Endothelial cell of umbilical vein (primary cell): ENCODE measurements at regions not wholly inside any gene's neighbourhood (a gene's known extent, or its start where the extent isn't known, plus 50 kb on each side); places are given as distances from the start of the nearest gene placed in this dataset.

ENCODE experiments used
- POLR2AphosphoS5 ChIP-seq: IDR thresholded peaks from 2 replicates; pipeline ENCODE4 v1.6.1; 2012; ENCODE audit warnings: low read depth, mild to moderate bottlenecking, control low read depth, low read length, moderate library complexity; ENCODE audit not compliant: insufficient read depth
- TF ChIP-seq, protein P1 (sequence below), 2 donors: IDR thresholded peaks; 1 replicate in 1 of 2; 2 replicates in 1 of 2; pipeline ENCODE4 v1.5.1; 2011; ENCODE audit warnings: low read length in 2 of 2, mild to moderate bottlenecking in 2 of 2, moderate library complexity in 2 of 2, control low read depth in 1 of 2, inconsistent platforms in 1 of 2, low read depth in 1 of 2; ENCODE audit not compliant: insufficient read depth in 1 of 2; ENCODE audit errors: extremely low read depth in 1 of 2

DNA sequence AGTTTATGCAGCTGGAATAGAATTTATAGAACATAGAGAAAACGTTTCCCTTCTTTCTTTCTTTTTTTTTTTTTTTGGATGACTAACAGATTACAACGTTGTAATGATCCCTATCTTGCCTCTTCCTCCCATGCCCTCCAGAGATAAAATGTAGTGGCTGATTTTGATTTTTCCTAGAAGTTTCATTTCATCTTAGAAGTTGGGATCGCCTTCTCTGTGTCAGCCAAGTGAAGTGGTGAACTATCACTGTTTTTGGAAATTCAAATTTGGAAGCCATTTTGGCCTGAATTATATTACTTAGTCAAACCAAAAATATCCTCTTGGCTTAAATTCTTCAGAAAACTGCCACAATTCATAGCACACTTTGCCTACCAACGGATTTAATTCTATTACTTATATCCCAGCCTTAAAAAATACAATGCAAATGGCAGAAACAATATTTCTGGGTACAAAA, 1025.5 kb upstream of the NR2F2 start:
- TF ChIP-seq, protein P1, sequence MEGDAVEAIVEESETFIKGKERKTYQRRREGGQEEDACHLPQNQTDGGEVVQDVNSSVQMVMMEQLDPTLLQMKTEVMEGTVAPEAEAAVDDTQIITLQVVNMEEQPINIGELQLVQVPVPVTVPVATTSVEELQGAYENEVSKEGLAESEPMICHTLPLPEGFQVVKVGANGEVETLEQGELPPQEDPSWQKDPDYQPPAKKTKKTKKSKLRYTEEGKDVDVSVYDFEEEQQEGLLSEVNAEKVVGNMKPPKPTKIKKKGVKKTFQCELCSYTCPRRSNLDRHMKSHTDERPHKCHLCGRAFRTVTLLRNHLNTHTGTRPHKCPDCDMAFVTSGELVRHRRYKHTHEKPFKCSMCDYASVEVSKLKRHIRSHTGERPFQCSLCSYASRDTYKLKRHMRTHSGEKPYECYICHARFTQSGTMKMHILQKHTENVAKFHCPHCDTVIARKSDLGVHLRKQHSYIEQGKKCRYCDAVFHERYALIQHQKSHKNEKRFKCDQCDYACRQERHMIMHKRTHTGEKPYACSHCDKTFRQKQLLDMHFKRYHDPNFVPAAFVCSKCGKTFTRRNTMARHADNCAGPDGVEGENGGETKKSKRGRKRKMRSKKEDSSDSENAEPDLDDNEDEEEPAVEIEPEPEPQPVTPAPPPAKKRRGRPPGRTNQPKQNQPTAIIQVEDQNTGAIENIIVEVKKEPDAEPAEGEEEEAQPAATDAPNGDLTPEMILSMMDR (IDR thresholded peaks at IDR 0.05; ENCODE audit: extremely low read depth in 1 of 2, insufficient read depth in 1 of 2, low read depth in 1 of 2, low read length in 2 of 2), result no peak
- TF ChIP-seq POLR2AphosphoS5, result no peak
